Spleen (tissue), 11 donors: ENCODE measurements at regions not wholly inside any gene's neighbourhood (a gene's known extent, or its start where the extent isn't known, plus 50 kb on each side); places are given as distances from the start of the nearest gene placed in this dataset.
A peak's percentile ranks its signal among the peaks of the same experiment; 100 is the strongest.
"Not testable (repeated sequence)": the region's sequence is repeated elsewhere in the genome, so short reads cannot be mapped to it uniquely, and the experiment has no call there.

Experiments used
- DNase-seq: peaks from one replicate; pipeline ENCODE4 v3.0.0-alpha.2; 2020
- H3K27ac ChIP-seq, 8 donors: fragments of 200-600 bp; sonication (generic) in 7 of 8; 1 replicate in 4 of 8; 2 replicates in 4 of 8; pipeline versions ENCODE4 v1.5.0 to v1.8.0; 2016 to 2021; ENCODE audit warnings: inconsistent platforms in 4 of 8, mild to moderate bottlenecking in 4 of 8, moderate library complexity in 1 of 8
- H3K27me3 ChIP-seq, 7 donors: fragments of 200-600 bp; sonication (generic) in 6 of 7; replicated peaks in 1 of 7; 1 replicate in 4 of 7; 2 replicates in 3 of 7; pipeline versions ENCODE4 v1.5.0 to v1.8.0; 2016 to 2021; ENCODE audit warnings: inconsistent platforms in 3 of 7, mild to moderate bottlenecking in 1 of 7
- H3K36me3 ChIP-seq, 6 donors: fragments of 200-600 bp; sonication (generic) in 5 of 6; 1 replicate in 4 of 6; 2 replicates in 2 of 6; pipeline versions ENCODE4 v1.5.0 to v1.8.0; 2016 to 2021; ENCODE audit warnings: inconsistent platforms in 2 of 6
- H3K4me1 ChIP-seq, 6 donors: fragments of 200-600 bp; sonication (generic) in 5 of 6; 1 replicate in 3 of 6; 2 replicates in 3 of 6; pipeline versions ENCODE4 v1.5.0 to v1.8.0; 2016 to 2021; ENCODE audit warnings: inconsistent platforms in 3 of 6
- H3K4me3 ChIP-seq, 8 donors: fragments of 200-600 bp; sonication (generic) in 7 of 8; 1 replicate in 4 of 8; 2 replicates in 4 of 8; pipeline versions ENCODE4 v1.5.0 to v1.8.0; 2016 to 2021; ENCODE audit warnings: inconsistent platforms in 4 of 8, mild to moderate bottlenecking in 4 of 8, moderate library complexity in 2 of 8
- H3K9me3 ChIP-seq, 8 donors: fragments of 200-600 bp; sonication (generic) in 7 of 8; 1 replicate in 4 of 8; 2 replicates in 4 of 8; pipeline versions ENCODE4 v1.5.0 to v1.8.0; 2016 to 2021; ENCODE audit warnings: inconsistent platforms in 4 of 8
- CTCF ChIP-seq, 11 experiments: fragments of 200-600 bp in 7 of 11; fragments of 450-650 bp in 4 of 11; sonication (generic) in 4 of 11; IDR thresholded peaks in 8 of 11; conservative IDR thresholded peaks in 3 of 11; 1 replicate in 7 of 11; 2 replicates in 4 of 11; pipeline versions ENCODE4 v1.4.0 to v1.8.0; 2016 to 2021; ENCODE audit warnings: antibody characterized with exemption in 11 of 11, inconsistent platforms in 4 of 11, mild to moderate bottlenecking in 1 of 11
- POLR2A ChIP-seq, 3 donors: fragments of 450-650 bp; IDR thresholded peaks; one replicate each; pipeline ENCODE4 v1.5.1; 2017; ENCODE audit warnings: antibody characterized with exemption in 3 of 3, mild to moderate bottlenecking in 1 of 3
- POLR2AphosphoS5 ChIP-seq, 3 donors: sonication (generic); formaldehyde crosslinking; IDR thresholded peaks; one replicate each; pipeline ENCODE4 v1.5.1; 2017; ENCODE audit warnings: antibody characterized with exemption in 3 of 3
- WGBS, 5 donors: extraction: QIAGEN DNeasy Blood & Tissue Kit in 3 of 5; methylation state at CpG; one replicate each; pipeline versions ENCODE4 v1.1.5 to v1.1.7; 2013 to 2018; 5-methylcytosine and 5-hydroxymethylcytosine counted together
- intact Hi-C: fragments of 100-400 bp; cut with DNase I; formaldehyde crosslinking; loops from one replicate; pipeline ENCODE4 v1.15.0; 2023; ENCODE audit warnings: low total_unique reads
- donor health status: healthy with polysubstance abuse.
- donor health status: DM: no; HTN: no; CAD: no; lungs with moderate emphysema.
- donor health status: DM: no; HTN: no; CAD: no.
- donor health status: Bipolar disorder and iron deficiency.
- donor health status: healthy.
- donor health status: DM: no; HTN: no; CAD: no.
- donor health status: DM: yes; HTN: yes; CAD: no.

- Histone ChIP-seq H3K27ac (peak overlapping the region in 7 of 8 donors; percentile 29 to 56 (median 48)), H3K36me3 (no peaks in the 10 kb centered on the region), H3K4me3 (no peak overlapping the region), H3K4me1 (peaks cover 0 to 22% (median 17%) of the 10 kb centered on the region in 6 donors), H3K9me3 (no peaks in the 10 kb centered on the region), H3K27me3 (no peaks in the 10 kb centered on the region)
- 12 to 24% (median 22%) methylated on average over 3 of the region's 3 CpGs for WGBS, 5 donors
- intact Hi-C loops = no loop called here
- DNase-seq = no peak
- TF ChIP-seq POLR2A (IDR thresholded peaks at IDR 0.05) (no peak), POLR2AphosphoS5 (IDR thresholded peaks at IDR 0.05) (no peak), CTCF (IDR thresholded peaks at IDR 0.05 in 8 of 11, conservative IDR thresholded peaks at IDR 0.05 in 3 of 11) (no peak)
Observed at GRCh38 chr2:203636588-203637470, 69.6 kb upstream of the CD28 start.

- Histone ChIP-seq H3K4me3 (no peak overlapping the region), H3K27ac (peak overlapping the region in 7 of 8 donors; percentile 29 to 56 (median 48)), H3K27me3 (no peaks in the 10 kb centered on the region), H3K9me3 (no peaks in the 10 kb centered on the region), H3K4me1 (peaks cover 0 to 22% (median 17%) of the 10 kb centered on the region in 6 donors), H3K36me3 (no peaks in the 10 kb centered on the region)
- 47 to 53% (median 50%) methylated on average over 4 of the region's 4 CpGs for WGBS, 5 donors
- intact Hi-C loops = no loop called here
- TF ChIP-seq POLR2A (IDR thresholded peaks at IDR 0.05) = no peak
- TF ChIP-seq POLR2AphosphoS5 (IDR thresholded peaks at IDR 0.05) = no peak
- no peak for TF ChIP-seq CTCF (IDR thresholded peaks at IDR 0.05 in 8 of 11, conservative IDR thresholded peaks at IDR 0.05 in 3 of 11)
- DNase-seq = no peak
Observed at GRCh38 chr2:203637471-203638167, 68.8 kb upstream of the CD28 start.

- intact Hi-C loops, H3K27ac ChIP-seq, DNase-seq, H3K36me3 ChIP-seq, H3K4me3 ChIP-seq, H3K27me3 ChIP-seq, H3K9me3 ChIP-seq: not testable (repeated sequence)
- WGBS, 5 donors = 96 to 98% (median 97%) methylated on average over 23 of the region's 23 CpGs
- H3K4me1 ChIP-seq = peaks cover 0 to 18% (median 15%) of the 10 kb centered on the region in 6 donors
Observed at GRCh38 chr2:203641865-203642264, 64.6 kb upstream of the CD28 start.

GRCh38 chr2:203642841-203643240 lies 63.6 kb upstream of the CD28 start:
- DNase-seq, H3K4me3 ChIP-seq, H3K27me3 ChIP-seq, H3K36me3 ChIP-seq, H3K27ac ChIP-seq, intact Hi-C loops, H3K9me3 ChIP-seq, H3K4me1 ChIP-seq: not testable (repeated sequence)
- 96 to 98% (median 98%) methylated on average over 11 to 35 of the region's 35 CpGs for WGBS, 5 donors

- 71 to 82% (median 78%) methylated on average over 1 of the region's 1 CpG for WGBS, 5 donors
- intact Hi-C loops = no loop called here
Observed at GRCh38 chr2:203645831-203646230, 60.6 kb upstream of the CD28 start.

More at GRCh38 chr2:203645831-203646230, 60.6 kb upstream of the CD28 start:
- peaks cover 0 to 4% (median 0%) of the 10 kb centered on the region in 8 donors for H3K9me3 ChIP-seq
- no peak overlapping the region for H3K4me3 ChIP-seq
- peaks cover 0 to 24% (median 12%) of the 10 kb centered on the region in 6 donors for H3K4me1 ChIP-seq
- no peak overlapping the region for H3K27ac ChIP-seq
- no peak for DNase-seq
- no peaks in the 10 kb centered on the region for H3K27me3 ChIP-seq
- TF ChIP-seq POLR2A (IDR thresholded peaks at IDR 0.05) = no peak
- TF ChIP-seq POLR2AphosphoS5 (IDR thresholded peaks at IDR 0.05) = no peak
- no peak for TF ChIP-seq CTCF (IDR thresholded peaks at IDR 0.05 in 8 of 11, conservative IDR thresholded peaks at IDR 0.05 in 3 of 11)
- no peaks in the 10 kb centered on the region for H3K36me3 ChIP-seq
